Heart left ventricle (tissue), 16 donors: ENCODE measurements at regions not wholly inside any gene's neighbourhood (a gene's known extent, or its start where the extent isn't known, plus 50 kb on each side); places are given as distances from the start of the nearest gene placed in this dataset.

Source experiments
- ATAC-seq, 4 donors: fragments of 200-7000 bp; cut with Tn5 transposase; one replicate each; pipeline ENCODE4 v1.9.1; 2020 to 2022; ENCODE audit warnings: moderate library complexity in 4 of 4, mild to moderate bottlenecking in 3 of 4, moderate number of reproducible peaks in 1 of 4
- DNase-seq, 5 donors: peaks; one replicate each; pipeline ENCODE4 v3.0.0-alpha.2; 2020
- H3K27ac ChIP-seq, 12 donors: fragments of 200-600 bp; sonication (generic) in 4 of 12; one replicate each; pipeline versions ENCODE4 v1.5.0 to v1.8.0; 2016 to 2022; ENCODE audit warnings: mild to moderate bottlenecking in 2 of 12
- H3K27me3 ChIP-seq, 9 donors: fragments of 200-600 bp; sonication (generic) in 2 of 9; one replicate each; pipeline versions ENCODE4 v1.5.1 to v1.8.0; 2016 to 2022; ENCODE audit warnings: mild to moderate bottlenecking in 3 of 9
- H3K36me3 ChIP-seq, 9 donors: fragments of 200-600 bp; sonication (generic) in 2 of 9; one replicate each; pipeline versions ENCODE4 v1.5.0 to v1.8.0; 2018 to 2022; ENCODE audit warnings: mild to moderate bottlenecking in 2 of 9
- H3K4me1 ChIP-seq, 12 donors: fragments of 200-600 bp; sonication (generic) in 4 of 12; one replicate each; pipeline versions ENCODE4 v1.5.0 to v1.8.0; 2016 to 2022; ENCODE audit warnings: mild to moderate bottlenecking in 3 of 12
- H3K4me3 ChIP-seq, 12 donors: fragments of 200-600 bp; sonication (generic) in 4 of 12; one replicate each; pipeline versions ENCODE4 v1.5.0 to v1.8.0; 2017 to 2022; ENCODE audit warnings: mild to moderate bottlenecking in 9 of 12, moderate library complexity in 4 of 12
- H3K9me3 ChIP-seq, 12 donors: fragments of 200-600 bp; sonication (generic) in 4 of 12; one replicate each; pipeline versions ENCODE4 v1.5.0 to v1.8.0; 2016 to 2022; ENCODE audit warnings: mild to moderate bottlenecking in 1 of 12
- CTCF ChIP-seq, 12 donors: fragments of 200-600 bp; sonication (generic) in 4 of 12; IDR thresholded peaks; one replicate each; pipeline versions ENCODE4 v1.5.0 to v1.8.0; 2018 to 2022; ENCODE audit warnings: antibody characterized with exemption in 12 of 12, mild to moderate bottlenecking in 5 of 12
- POLR2A ChIP-seq, 2 donors: fragments of 450-650 bp; IDR thresholded peaks; one replicate each; pipeline ENCODE4 v1.6.1; 2017; ENCODE audit warnings: antibody characterized with exemption in 2 of 2, mild to moderate bottlenecking in 2 of 2, moderate library complexity in 2 of 2
- WGBS, 4 donors: extraction: QIAGEN DNeasy Blood & Tissue Kit in 2 of 4; methylation state at CpG; one replicate each; pipeline versions ENCODE4 v1.1.5 to v1.1.7; 2013 to 2018; 5-methylcytosine and 5-hydroxymethylcytosine counted together
- intact Hi-C, 10 donors: fragments of 100-400 bp; cut with DNase I; formaldehyde crosslinking; loops; one replicate each; pipeline versions ENCODE4 v1.11.1 to v1.14.2; 2022
- donor health status: ischemic (EF 13 %, LVEDD 7.1; RV severe dilation, severe dysfunction).
- donor health status: healthy with polysubstance abuse.
- donor health status: DM: no; HTN: yes; CAD: no.
- donor health status: DM: no; HTN: no; CAD: no.
- donor health status: ischemic (EF 25% LVEDD 6.9; RV normal size, moderate dysfunction).
- donor health status: ischemic (EF 25% LVEDD 5.7; RV mildly dilated, moderate dysfunction).
- donor health status: healthy.
- donor health status: DM: yes; HTN: yes; CAD: no.
- donor health status: ischemic (EF 35%, LVEDD 5.7; RV mildly dilated, moderate dysfunction).
- donor health status: nonischemic (EF 11% LVEDD 7.7; RV severe dilation, severe dysfunction).
- donor health status: DM: yes; HTN: yes; CAD: no.
- donor health status: PGD.
- donor health status: ischemic (EF 29% LVEDD 5.4; RV normal size, mild dysfunction).
- donor health status: nonischemic (EF 23%, LVEDD 6.1; RV moderate dilation, normal function).

DNA sequence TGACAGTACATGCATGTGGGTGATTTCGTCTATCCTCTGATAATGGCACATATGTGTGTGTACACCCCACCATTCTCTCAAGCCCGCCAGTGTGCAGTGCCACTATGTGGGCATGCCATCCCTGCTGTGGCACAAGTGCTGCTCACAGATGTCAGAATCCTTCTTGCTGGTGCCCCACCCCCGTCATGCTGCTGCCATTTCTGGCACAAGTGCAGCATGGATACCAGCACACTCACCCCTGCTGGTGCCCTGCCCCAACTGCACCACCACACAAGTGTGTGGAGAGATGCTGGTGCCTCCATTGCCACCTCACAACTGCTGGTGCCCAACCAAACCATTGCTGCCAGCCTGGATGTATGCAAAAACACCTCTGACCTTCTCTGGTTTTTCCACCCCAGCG is 1133.8 kb downstream of the TECRL start:
- no peak for DNase-seq
- intact Hi-C loops, result no loop called here
- Histone ChIP-seq H3K4me1 (no peaks in the 10 kb centered on the region), H3K36me3 (no peaks in the 10 kb centered on the region), H3K9me3 (peaks cover 0 to 10% (median 0%) of the 10 kb centered on the region in 12 donors), H3K27me3 (no peaks in the 10 kb centered on the region), H3K4me3 (no peak overlapping the region), H3K27ac (no peak overlapping the region)
- no peak for ATAC-seq
- TF ChIP-seq POLR2A (IDR thresholded peaks at IDR 0.05) (no peak), CTCF (IDR thresholded peaks at IDR 0.05) (no peak)
- 65 to 78% (median 74%) methylated on average over 2 to 4 of the region's 4 CpGs for WGBS, 4 donors

- intact Hi-C loops, result no loop called here
- Histone ChIP-seq H3K4me1 (no peaks in the 10 kb centered on the region), H3K4me3 (no peak overlapping the region), H3K27ac (no peak overlapping the region), H3K27me3 (no peaks in the 10 kb centered on the region), H3K9me3 (peaks cover 0 to 17% (median 0%) of the 10 kb centered on the region in 12 donors), H3K36me3 (no peaks in the 10 kb centered on the region)
- WGBS, 4 donors, result 78 to 100% (median 94%) methylated on average over 1 of the region's 1 CpG
- DNase-seq (no peak), ATAC-seq (no peak)
- TF ChIP-seq POLR2A (IDR thresholded peaks at IDR 0.05), result no peak
- TF ChIP-seq CTCF (IDR thresholded peaks at IDR 0.05), result no peak
Observed at GRCh38 chr4:63269156-63269555, 1140.1 kb downstream of the TECRL start.

GRCh38 chr4:63233671-63234070 is 1175.6 kb downstream of the TECRL start:
- H3K4me3 ChIP-seq, result no peak overlapping the region
- WGBS, 4 donors, result 46 to 80% (median 51%) methylated on average over 1 of the region's 1 CpG
- ATAC-seq (no peak), DNase-seq (no peak)
- no peaks in the 10 kb centered on the region for H3K27me3 ChIP-seq
- no peak overlapping the region for H3K27ac ChIP-seq
- no peaks in the 10 kb centered on the region for H3K36me3 ChIP-seq
- H3K9me3 ChIP-seq, result peaks cover 0 to 9% (median 0%) of the 10 kb centered on the region in 12 donors
- intact Hi-C loops, result no loop called here
- no peaks in the 10 kb centered on the region for H3K4me1 ChIP-seq
- TF ChIP-seq POLR2A (IDR thresholded peaks at IDR 0.05) (no peak), CTCF (IDR thresholded peaks at IDR 0.05) (no peak)

DNA sequence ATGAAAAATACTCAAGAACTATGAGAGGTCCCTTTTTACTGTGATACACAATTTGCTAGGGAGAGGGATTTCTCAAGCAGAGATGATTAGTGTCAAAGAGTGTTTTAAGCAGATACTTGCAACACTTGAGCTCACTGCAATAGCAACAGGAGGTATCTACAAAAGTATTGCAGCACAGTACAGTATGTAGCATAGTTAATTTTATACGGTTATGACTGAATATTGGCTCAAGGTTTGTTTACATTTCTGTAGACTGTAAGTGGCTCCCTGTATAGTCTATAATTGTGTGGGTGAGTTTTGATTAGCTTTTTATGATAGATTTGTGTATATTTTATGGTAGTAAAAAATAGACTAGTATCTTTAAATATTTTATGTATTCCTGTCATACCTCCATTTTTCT is 1177.2 kb downstream of the TECRL start:
- WGBS, 4 donors, result 69 to 84% (median 73%) methylated on average over 1 of the region's 1 CpG
- Histone ChIP-seq H3K27me3 (no peaks in the 10 kb centered on the region), H3K27ac (no peak overlapping the region), H3K4me1 (no peaks in the 10 kb centered on the region), H3K4me3 (no peak overlapping the region), H3K9me3 (peaks cover 0 to 9% (median 0%) of the 10 kb centered on the region in 12 donors), H3K36me3 (no peaks in the 10 kb centered on the region)
- intact Hi-C loops, result no loop called here
- TF ChIP-seq POLR2A (IDR thresholded peaks at IDR 0.05) (no peak), CTCF (IDR thresholded peaks at IDR 0.05) (no peak)
- no peak for DNase-seq
- no peak for ATAC-seq
